ENCODE measurements at regions not wholly inside any gene's neighbourhood (a gene's known extent, or its start where the extent isn't known, plus 50 kb on each side); places are given as distances from the start of the nearest gene placed in this dataset.
A peak's percentile ranks its signal among the peaks of the same experiment; 100 is the strongest.

GRCh38 chr3:17850448-17850847 is 108.0 kb upstream of the TBC1D5 start:
- H3K36me3 ChIP-seq = no peaks in the 10 kb centered on the region
- H3K4me1 ChIP-seq = no peaks in the 10 kb centered on the region
- H3K27ac ChIP-seq = no peak overlapping the region
- DNase-seq = no peak
- no peaks in the 10 kb centered on the region for H3K27me3 ChIP-seq
- no peak for TF ChIP-seq POLR2A (IDR thresholded peaks at IDR 0.05)
- no peak for TF ChIP-seq CTCF (IDR thresholded peaks at IDR 0.05)
- intact Hi-C loops (cut with DNase I) = no loop called here
- no peaks in the 10 kb centered on the region for H3K9me3 ChIP-seq
- H3K4me3 ChIP-seq (replicated peaks in 1 of 3) = no peak overlapping the region

- no peaks in the 10 kb centered on the region for H3K36me3 ChIP-seq
- 88 to 89% methylated on average over 3 of the region's 3 CpGs for WGBS, 2 donors
- H3K4me1 ChIP-seq = peaks cover 0 to 7% of the 10 kb centered on the region in 2 donors
- no peak overlapping the region for H3K27ac ChIP-seq
- intact Hi-C loops (cut with DNase I) = no loop called here
- no peak overlapping the region for H3K4me3 ChIP-seq (replicated peaks in 1 of 3)
- no peaks in the 10 kb centered on the region for H3K9me3 ChIP-seq
- no peaks in the 10 kb centered on the region for H3K27me3 ChIP-seq
- TF ChIP-seq POLR2A (IDR thresholded peaks at IDR 0.05) = no peak
- no peak for DNase-seq
Observed at GRCh38 chr3:17848102-17848501, 105.7 kb upstream of the TBC1D5 start.

GRCh38 chr3:17847156-17847555 is 104.7 kb upstream of the TBC1D5 start:
- TF ChIP-seq POLR2A (IDR thresholded peaks at IDR 0.05) (no peak), CTCF (IDR thresholded peaks at IDR 0.05) (no peak)
- H3K9me3 ChIP-seq = no peaks in the 10 kb centered on the region
- WGBS, 2 donors = 94% methylated on average over 5 of the region's 5 CpGs
- no peak for DNase-seq
- H3K4me1 ChIP-seq = peaks cover 0 to 7% of the 10 kb centered on the region in 2 donors
- H3K27ac ChIP-seq = no peak overlapping the region
- H3K27me3 ChIP-seq = no peaks in the 10 kb centered on the region
- H3K36me3 ChIP-seq = no peaks in the 10 kb centered on the region
- intact Hi-C loops (cut with DNase I) = no loop called here
- H3K4me3 ChIP-seq (replicated peaks in 1 of 3) = no peak overlapping the region

GRCh38 chr3:17846466-17846865 is 104.0 kb upstream of the TBC1D5 start:
- no peak for TF ChIP-seq POLR2A (IDR thresholded peaks at IDR 0.05)
- no peak for TF ChIP-seq CTCF (IDR thresholded peaks at IDR 0.05)
- Histone ChIP-seq H3K4me1 (peaks cover 0 to 7% of the 10 kb centered on the region in 2 donors), H3K27ac (no peak overlapping the region), H3K4me3 (replicated peaks in 1 of 3) (no peak overlapping the region), H3K9me3 (no peaks in the 10 kb centered on the region), H3K36me3 (no peaks in the 10 kb centered on the region), H3K27me3 (no peaks in the 10 kb centered on the region)
- no peak for DNase-seq
- 61 to 82% methylated on average over 4 of the region's 4 CpGs for WGBS, 2 donors
- intact Hi-C loops (cut with DNase I) = no loop called here

GRCh38 chr3:17845026-17845812 is 102.8 kb upstream of the TBC1D5 start:
- no peaks in the 10 kb centered on the region for H3K36me3 ChIP-seq
- no peak for TF ChIP-seq POLR2A (IDR thresholded peaks at IDR 0.05)
- TF ChIP-seq CTCF (IDR thresholded peaks at IDR 0.05) = no peak
- no peak overlapping the region for H3K27ac ChIP-seq
- DNase-seq = peak; percentile 11 to 16
- H3K27me3 ChIP-seq = no peaks in the 10 kb centered on the region
- no peaks in the 10 kb centered on the region for H3K9me3 ChIP-seq
- 27 to 43% methylated on average over 5 of the region's 5 CpGs for WGBS, 2 donors
- H3K4me3 ChIP-seq (replicated peaks in 1 of 3) = no peak overlapping the region
- intact Hi-C loops (cut with DNase I) = no loop called here
- peaks cover 0 to 7% of the 10 kb centered on the region in 2 donors for H3K4me1 ChIP-seq
